Fibroblast of skin of right biceps (primary cell): ENCODE measurements at regions not wholly inside any gene's neighbourhood (a gene's known extent, or its start where the extent isn't known, plus 50 kb on each side); places are given as distances from the start of the nearest gene placed in this dataset.
A peak's percentile ranks its signal among the peaks of the same experiment; 100 is the strongest.

Experiments
- DNase-seq: peaks from one replicate; pipeline ENCODE4 v3.0.0-alpha.2; 2013

DNA sequence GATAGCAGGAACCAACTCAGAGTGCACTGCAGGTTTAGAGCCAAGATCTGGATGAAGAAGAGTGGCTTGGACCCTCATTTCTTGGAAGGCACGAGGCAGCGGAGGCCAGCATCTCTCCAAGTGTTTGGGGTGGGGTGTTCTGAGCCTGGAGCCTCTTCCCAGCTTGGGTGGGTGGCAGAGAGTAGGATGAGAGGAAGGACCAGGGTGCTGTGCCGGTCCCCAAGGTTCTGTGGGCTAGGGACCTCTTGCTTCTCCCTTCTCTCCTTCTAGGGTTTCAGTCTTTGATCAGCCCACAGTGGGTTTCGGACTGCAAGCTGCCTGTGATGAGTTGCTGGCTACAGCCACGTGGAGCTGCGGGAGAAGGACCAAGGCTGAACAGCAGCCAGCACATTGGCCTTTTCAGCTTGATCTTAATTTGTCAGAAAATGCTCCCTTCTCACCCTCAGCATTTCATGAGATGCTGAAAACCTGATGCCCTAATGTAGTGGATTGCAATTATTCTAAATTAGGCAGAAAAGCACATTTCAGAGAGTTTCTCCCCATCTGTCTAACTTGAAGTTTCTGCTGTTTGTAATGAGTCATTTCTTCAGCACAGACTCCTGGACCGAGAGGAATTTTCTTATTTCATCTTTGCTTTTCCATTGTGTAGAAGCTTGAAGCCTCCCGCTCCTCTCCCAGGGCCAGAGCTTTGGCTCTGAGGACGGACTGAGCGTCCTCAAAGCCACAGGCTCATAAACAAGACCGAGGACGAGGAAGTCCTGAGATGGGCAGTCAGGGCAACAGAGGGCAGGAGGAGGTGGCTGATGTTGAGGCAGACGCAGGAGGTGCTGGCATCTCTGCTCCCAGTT, 99.1 kb upstream of the HDAC4 start:
- peak; percentile 16 for DNase-seq

DNA sequence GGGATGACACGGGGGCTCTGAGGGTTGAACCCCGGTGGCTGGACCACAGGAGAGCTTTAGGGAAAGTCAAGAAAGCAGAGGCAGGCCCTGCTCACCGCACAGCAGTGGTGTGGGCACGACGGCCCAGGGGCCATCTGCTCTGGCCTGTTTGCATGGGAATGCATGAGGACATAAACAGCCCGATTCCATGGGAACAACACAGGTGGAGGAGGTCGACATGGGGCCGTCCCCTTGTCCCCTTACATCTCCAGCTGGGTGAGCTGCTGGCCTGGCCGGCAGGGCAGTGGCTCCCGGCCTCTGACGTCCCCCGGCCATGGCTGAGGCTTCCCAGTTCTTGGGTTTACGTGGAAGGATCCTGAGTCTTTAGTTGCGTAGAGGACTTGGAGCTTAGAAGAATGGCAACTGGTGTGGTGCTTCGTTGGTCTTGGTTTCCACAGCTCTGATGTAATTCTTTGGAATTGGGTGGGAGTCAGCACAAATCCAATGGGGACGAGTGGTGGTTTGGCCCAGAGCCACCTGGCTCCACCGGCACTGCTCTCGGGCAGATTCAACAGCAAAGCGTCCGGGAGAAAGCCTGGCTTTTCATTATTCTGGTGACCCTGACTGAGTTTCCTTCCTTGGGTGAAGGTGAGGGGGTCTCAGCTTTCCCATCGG, 98.3 kb upstream of the HDAC4 start:
- DNase-seq = peak; percentile 55

DNA sequence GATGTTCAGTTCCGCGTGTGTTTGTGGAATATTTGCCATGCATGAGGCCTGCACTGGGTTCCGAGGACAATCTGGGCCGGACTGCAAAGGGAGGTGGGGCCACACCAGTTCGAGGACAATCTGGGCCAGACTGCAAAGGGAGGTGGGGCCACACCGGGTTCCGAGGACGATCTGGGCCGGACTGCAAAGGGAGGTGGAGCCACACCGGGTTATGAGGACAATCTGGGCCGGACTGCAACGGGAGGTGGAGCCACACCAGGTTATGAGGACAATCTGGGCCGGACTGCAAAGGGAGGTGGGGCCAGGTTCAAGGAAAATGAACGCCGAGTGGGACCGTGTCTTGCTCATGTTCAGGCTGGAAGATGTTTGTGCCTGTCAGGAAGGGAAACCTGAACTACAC, 97.8 kb upstream of the HDAC4 start:
- no peak for DNase-seq

DNA sequence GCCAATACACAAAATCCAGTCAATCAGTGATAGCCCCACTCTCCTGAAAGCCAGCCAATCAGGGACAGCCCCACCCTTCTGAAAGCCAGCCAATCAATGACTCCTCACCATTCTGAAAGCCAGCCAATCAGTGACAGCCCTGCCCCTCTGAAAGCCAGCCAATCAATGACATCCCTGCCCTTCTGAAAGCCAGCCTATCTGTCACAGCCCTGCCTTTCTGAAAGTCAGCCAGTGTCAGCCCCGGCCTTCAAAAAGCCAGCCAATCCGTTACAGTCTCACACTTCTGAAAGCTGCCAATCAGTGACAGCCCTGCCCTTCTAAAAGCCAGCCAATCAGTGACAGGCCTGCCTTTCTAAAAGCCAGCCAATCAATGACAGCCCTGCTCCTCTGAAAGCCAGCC, 95.9 kb upstream of the HDAC4 start:
- peak; percentile 1 for DNase-seq

DNA sequence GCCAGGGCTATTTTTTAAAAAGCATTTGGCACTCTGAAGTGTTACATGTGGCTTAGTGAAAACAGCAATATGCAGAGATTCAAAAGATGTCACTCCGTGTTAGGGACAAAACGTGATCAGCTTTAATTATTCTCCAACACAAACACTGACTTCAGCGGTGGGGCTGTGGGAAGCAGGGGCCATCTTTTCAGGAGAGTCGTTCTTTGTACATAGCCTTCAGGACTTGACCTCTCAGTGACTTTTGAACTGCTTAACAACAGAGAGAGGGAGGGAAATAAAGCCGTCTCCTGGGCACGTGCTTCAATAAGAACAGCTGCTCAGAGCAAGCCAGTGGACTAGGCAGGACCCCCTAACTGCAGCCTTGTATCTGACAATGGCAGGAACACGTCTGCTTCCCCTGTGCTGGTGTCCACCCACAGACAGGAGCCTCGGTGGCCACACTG, 95.0 kb upstream of the HDAC4 start:
- no peak for DNase-seq

DNA sequence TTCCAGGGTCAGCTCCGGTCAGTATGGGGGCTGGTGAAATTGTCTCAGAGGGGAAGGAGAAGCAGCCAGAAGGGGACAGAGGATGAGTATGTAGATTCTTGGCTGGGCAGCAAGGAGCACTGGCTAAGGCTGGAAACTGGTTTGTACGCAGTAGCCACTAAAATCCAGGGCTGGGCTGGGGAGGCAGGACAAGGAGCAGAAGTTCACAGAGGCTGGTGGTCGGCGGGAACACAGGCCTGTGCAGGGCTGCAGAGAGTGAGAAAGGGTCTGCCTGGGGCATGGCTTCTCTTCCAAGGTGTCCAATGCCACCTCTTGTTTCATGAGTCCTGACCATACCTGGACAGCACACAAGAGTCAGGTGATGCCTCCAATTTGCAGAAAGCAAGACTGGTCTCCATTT, 94.4 kb upstream of the HDAC4 start:
- DNase-seq = no peak

DNA sequence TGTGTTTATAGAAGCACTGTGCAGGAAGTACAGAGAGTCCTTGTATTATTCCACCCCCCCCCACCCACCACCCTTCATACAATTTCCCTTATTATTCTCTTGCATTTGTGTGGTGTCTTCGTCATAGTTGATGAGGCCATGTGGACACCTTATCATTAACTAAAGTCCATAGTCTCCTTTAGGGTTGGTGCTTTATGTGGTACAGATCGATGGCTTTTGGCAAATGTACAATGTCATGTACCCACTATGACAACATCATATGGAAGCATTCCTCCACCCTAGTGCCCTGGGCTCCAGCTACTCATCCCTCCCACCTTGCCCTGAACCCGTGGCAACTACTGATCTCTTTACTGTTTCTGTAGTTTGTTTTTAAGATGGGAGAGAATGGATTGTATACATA, 93.8 kb upstream of the HDAC4 start:
- DNase-seq = no peak

DNA sequence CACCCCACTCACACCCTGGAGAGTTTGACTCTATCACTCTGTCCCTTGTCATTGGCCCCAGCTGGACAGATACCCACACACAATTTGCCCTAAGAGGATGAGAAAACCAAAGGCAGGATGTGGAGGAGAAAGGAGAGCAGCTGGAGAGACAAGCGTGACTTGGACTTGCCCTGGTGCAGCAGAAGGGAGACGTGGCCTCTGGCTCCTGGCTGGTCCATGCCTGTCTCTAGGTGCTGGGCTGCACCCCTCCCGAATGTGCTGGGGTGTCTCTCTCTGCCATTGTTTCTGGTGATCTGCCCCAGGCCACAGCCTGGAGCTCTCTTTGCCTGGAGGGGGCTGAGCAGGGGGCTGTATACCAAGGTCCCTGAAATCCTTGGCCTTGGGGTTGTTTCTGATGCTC, 88.7 kb upstream of the HDAC4 start:
- DNase-seq = no peak

DNA sequence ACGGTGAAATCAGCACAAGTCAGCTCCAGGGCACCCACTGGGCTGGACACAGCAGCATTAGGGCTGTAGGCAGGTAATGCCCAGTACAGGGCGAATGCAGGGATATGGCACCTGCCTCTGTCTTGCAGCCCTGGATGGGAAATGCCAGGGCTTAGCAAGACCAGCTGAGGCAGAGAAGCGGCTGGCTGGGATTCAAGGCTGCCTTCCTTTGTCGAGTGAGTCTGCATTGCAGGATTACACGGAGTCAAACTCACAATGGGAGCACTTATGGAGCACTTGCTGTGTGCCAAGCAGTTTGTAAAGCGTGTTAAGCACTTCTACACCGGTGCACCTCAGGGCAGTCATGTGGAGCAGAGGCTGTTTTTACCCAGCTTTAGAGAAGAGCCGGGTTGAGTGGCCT, 87.3 kb upstream of the HDAC4 start:
- DNase-seq = no peak

DNA sequence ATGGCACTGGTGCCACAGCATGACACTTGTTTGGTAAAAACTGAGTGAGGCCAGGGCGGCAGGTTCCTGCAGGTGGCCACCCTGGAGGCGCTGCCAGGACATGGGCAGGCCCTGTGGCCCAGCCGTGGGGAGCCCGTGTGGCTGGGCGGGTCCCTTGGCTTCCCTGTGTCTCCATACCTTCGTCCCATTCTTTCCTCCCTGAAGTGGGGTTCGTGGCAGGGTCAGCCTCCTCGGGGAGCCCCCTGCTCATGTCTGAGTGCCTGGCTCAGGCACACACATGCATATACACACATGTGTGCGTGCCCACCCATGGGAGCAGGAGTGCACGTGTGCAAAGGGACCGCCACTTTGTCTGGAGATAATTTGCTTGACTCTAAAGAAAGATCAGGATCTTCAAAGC, 86.5 kb upstream of the HDAC4 start:
- DNase-seq = no peak

DNA sequence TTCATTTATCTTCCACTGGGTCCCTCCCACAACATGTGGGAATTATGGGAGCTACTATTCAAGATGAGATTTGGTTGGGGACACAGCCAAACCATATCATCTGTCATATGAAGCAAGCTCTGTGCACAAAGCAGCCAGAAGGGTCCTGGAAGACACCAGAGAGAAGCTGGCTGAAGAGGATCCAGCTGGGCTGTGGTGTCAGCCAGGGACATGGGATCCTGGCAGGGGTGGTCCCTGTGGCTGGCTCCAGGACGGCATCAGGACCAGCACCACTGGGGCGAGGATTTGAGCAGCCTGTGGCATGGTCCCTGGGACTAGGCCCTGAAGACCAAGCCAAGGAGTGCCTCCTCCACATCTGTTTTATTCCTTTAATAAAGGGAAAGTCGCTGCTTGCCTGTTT, 84.8 kb upstream of the HDAC4 start:
- no peak for DNase-seq

DNA sequence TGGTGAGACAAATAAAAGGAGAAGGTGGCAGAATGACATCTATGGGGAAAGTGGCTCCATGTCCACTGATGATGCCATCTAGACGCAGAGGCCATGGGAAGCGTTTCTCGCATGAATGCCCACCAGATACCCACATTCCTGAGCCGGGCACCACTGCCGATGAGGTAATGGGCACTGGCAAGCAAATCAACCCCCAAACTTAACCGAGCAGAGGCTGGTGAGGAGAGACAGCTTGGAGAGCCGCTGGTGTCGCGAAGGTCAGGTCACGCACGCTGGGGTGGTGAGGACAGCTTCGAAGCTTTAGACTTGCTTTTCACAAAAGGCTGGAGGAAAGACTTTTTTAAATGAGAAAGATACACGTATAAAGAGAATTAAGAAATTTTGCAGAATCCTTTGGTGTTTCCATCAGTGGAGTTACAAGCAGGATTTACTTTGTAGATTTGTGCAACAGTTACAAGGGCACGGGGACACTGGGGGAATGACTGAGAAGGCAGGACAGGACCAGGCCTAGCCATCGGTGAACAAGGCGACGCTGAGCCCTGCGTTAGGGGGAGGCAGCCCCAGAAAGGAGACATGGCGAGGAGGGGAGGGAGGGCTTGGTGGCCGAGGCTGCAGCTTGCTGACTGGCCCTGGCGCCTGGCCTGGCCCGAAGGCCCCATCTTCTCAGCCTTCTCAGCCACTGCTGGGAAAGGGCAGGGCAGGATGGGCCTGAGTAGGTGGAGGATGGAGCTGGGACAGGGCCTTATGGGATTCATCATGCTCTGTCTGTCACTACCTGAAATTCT, 83.9 kb upstream of the HDAC4 start:
- DNase-seq = no peak

DNA sequence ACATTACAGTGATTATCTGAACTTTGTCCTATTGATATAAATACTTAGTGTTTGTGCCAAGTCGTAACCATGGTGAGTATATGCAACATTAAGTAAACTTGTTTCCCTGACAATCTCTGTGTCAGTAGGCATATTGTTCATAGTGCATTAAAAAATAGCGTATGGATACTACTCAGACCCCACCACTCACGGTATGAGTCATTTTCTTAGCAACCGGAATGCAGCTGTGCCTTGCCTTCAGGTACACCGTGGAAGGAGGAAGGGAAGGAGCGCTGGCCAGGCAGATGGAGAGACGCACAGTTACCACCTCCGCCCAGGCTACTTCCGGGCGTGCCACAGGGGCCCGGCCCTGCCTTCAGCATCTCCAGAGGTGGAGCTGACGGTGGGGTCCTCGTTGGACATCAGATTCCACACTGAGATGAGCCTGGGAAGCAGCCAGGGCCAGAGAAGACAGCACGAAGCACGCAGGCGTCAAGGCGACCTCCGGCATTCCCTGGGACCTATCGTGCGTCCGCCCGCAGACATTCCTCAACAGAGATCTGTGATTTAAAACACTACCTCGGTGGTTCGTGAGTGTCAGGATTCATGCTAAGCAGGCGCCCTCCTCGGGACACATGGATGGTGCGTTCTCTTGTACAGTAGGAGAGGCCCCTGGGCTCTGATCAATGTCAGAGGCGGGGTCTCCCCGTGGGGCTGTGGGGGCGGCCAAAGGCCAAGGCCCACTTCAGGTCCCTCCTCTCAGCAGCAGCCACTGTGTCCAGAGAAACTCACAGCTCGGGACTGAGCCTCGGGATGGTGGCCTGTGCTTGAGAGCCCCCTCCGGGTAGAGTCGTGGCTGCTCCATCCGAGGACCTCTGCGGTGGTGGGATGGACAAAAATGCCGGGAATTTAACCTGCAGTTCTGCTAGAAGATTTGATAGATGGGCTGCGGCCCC, 82.2 kb upstream of the HDAC4 start:
- DNase-seq = no peak

DNA sequence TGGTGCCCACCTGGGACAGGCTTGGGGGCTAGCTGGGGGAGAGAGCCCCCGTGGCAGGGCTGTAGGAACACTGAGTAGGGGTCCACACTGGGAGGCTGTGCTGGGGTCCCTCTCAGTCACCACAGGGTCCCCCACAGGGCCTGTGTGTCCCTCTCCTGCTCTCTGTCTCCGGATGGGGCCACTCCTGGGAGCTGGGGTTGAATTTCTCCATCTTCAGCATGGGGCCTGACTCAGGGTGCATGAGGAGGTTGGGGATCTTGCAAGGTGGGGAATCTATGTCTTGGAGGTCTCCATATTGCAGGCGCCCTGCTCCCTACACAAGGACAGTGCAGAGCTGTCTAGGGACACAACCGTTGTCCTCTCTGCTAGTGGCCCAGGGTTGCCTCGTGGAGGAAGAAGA, 78.7 kb upstream of the HDAC4 start:
- no peak for DNase-seq

DNA sequence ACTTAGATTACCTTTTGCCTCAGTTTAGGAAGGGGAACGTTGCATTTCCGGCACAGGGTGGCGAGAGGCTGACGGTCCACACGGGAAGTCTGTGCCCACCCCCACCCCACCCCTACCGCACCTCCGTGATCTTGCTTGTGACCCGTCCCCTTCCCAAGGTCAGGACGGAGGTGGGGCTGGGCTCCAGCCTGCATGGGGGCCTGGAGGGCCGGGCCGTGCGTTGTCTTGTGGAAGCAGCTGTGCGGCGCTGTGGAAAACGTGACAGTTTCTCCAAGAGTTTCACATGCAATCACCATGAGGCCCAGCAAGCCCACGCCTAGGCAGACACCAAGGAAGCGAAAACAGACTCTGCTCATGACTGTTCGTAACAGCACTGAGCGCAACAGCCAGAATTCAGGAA, 76.8 kb upstream of the HDAC4 start:
- DNase-seq = no peak

DNA sequence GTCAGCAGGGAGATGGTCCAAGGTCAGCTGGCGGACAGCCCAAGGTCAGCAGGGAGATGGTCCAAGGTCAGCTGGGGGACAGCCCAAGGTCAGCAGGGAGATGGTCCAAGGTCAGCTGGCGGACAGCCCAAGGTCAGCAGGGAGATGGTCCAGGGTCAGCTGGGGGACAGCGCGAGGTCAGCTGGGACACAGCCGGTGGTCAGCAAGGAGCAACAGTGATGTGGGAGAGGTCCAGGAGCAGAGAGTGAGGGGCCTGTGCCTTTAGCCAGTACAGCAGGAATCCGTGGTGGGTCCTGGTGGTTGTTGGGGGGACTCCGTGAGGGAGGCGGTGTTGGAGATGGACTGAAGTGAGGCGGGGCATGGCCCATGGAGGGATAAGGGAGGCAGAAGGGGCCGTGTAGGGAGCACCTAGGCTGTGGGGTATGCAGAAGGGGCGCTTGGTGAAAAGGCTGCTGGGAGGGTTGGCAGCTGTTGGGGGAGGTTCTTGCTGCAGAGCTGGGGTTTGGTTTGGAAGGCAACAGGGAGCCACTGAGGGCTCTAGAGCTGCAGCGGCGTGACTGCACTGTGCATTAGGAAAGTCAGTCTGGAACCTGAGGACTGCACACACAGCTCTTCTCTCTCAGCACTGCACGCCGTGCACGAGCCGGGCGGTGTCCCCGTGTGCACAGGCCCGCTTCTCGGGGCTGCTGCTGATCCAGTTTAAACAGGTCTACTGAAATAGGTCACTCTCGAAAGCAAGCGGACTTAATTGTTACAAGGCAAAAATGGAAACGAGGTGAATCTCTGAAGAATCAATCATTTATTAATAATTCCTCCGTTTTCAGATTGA, 76.2 kb upstream of the HDAC4 start:
- no peak for DNase-seq

DNA sequence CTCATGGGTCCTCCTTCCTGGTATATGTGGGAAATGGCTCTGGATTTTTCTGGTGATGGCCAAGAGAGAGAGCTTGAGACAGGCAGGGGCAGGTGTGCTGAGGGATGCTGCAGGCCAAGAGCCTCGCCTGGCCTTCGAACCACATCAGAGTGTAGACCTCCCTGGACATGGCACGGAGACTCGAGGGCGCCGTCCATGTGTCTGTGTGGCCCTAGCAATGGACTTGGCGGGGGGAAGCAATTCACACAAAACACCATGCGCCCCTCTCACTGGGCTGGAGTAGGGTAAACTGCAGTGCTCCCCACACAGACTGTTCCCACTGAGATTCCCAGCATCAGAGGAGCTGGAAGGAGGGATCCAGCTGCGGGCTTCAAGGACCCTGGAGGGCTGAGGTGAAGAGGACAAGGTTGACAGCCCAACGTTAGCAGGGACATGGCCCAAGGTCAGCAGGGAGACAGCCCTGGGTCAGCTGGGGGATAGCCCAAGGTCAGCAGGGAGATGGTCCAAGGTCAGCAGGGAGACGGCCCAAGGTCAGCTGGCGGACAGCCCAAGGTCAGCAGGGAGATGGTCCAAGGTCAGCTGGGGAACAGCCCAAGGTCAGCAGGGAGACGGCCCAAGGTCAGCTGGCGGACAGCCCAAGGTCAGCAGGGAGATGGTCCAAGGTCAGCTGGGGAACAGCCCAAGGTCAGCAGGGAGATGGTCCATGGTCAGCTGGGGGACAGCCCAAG, 75.4 kb upstream of the HDAC4 start:
- DNase-seq = no peak

DNA sequence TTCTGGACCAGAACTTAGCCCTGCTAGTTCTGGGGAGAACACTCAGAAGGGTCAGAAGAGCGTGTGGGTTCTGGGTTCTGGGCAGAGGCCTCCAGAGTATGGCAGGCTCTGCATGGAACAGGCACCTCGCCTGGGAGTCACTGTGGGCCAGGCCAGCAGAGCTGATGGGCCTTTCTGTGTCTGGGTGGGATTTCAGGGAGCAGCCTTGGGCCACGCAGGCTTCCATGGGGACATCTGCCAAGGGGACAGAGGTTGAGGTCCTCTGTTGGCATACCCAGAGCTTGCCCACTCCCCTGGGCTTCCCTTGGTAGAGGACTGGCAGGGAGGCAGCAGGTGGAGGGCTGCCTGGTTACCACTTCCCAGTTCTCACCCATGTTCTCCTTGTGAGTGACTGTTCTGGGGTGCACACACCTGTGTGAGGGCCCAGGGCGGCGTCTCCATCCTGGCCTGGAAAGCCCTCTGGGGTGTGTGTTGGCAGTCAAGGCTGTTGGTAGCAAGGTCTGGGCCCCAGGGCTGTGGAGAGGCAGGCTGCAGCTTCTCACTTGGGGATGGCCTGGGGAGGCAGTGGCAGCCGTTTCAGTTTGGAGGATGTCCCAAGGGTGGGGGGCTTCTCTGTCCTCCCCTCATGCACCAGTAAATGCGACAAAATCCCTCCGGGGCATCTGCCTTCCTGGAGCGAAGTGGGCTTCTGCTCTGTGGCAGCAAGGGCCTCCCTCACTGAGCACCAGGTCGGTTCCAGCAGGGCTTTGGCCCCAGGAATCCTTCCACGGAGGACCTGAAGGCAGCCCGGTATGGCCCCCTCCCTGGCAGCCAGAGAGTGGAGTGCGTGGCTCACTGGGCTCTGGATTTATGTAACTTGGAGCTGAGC, 74.6 kb upstream of the HDAC4 start:
- DNase-seq = no peak

DNA sequence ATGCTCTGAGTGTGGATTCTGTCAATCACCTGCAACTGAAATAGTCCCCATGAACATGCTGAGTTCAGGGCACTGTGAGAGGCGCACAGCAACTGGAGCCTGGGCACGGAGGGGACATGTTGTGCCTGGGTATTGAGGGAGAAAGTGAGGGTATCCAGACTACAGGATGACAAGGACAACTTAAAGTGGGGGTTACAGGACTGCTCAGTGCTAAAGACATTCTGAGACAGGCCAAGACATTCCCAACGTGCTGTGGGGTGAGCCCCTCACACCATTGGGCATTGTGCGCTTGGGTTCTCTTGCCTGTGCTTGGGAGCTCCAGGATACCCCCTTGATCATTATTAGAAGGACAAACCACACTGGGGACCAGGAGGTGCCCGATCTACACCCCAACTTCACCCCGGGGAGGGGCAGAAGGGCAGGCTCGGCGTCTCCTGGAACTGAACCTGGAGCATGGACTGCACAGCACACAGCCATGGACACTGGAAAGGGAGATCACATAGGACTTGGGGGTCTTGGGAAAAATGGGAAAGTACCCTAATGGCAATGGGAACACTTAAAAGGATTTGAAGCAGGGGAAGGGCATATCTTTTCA, 72.5 kb upstream of the HDAC4 start:
- DNase-seq = no peak
